Activated CD8-positive, alpha-beta memory T cell treated with anti-CD3 and anti-CD28 coated beads, Interleukin-2, amount 10 ng/mL, durations not matched to agents 7 days and 5 days (primary cell): ENCODE measurements at regions not wholly inside any gene's neighbourhood (a gene's known extent, or its start where the extent isn't known, plus 50 kb on each side); places are given as distances from the start of the nearest gene placed in this dataset.

Source experiments
- ATAC-seq: fragments of 150-1000 bp; cut with Tn5 transposase; one replicate; pipeline ENCODE4 v1.10.0; 2021; ENCODE audit warnings: moderate library complexity
- CTCF ChIA-PET: fragments of 350-600 bp; sonication (Branson Sonifier 250); formaldehyde crosslinking; loops from one replicate; lab custom pipeline; 2021; ENCODE audit warnings: antibody characterized with exemption; lab: Charles Lee
- DNase-seq: peaks from one replicate; pipeline ENCODE4 v3.0.0-alpha.2; 2020
- H3K27ac Mint-ChIP-seq: one replicate; pipeline ENCODE4 v1.8.0; 2021; ENCODE audit warnings: mild to moderate bottlenecking, mixed read lengths
- H3K27me3 Mint-ChIP-seq: one replicate; pipeline ENCODE4 v1.8.0; 2021; ENCODE audit warnings: mixed read lengths
- H3K36me3 Mint-ChIP-seq: one replicate; pipeline ENCODE4 v1.8.0; 2021; ENCODE audit warnings: mild to moderate bottlenecking, mixed read lengths
- H3K4me1 Mint-ChIP-seq: one replicate; pipeline ENCODE4 v1.8.0; 2021; ENCODE audit warnings: mixed read lengths
- H3K4me3 Mint-ChIP-seq: one replicate; pipeline ENCODE4 v1.8.0; 2021; ENCODE audit warnings: mild to moderate bottlenecking, moderate library complexity, mixed read lengths
- H3K9me3 Mint-ChIP-seq: one replicate; pipeline ENCODE4 v1.8.0; 2022; ENCODE audit warnings: low read depth, mixed read lengths

DNA sequence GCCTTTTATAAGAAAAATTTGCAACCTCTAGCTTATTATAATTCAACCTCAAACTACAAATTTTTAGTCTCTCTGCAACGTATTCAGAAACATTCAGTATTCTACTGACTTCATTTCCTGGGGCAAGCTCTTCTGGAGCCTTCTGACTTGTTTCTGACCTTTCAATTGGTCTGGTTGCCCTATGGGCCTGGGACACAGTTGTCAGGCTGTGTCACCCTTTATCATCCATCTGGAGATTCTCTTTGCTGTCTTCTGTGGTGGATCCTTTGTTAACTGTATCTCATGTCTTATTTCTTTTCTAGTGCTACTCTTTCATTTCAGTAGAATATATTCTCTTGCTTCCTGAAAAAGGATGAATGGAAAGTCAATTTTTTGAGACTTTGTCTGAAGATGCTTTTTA is 55.1 kb upstream of the PGRMC2 start:
- no peak for DNase-seq
- H3K27ac Mint-ChIP-seq: no peak overlapping the region
- CTCF ChIA-PET: no interaction called here
- H3K9me3 Mint-ChIP-seq: no peaks in the 10 kb centered on the region
- no peaks in the 10 kb centered on the region for H3K36me3 Mint-ChIP-seq
- no peaks in the 10 kb centered on the region for H3K27me3 Mint-ChIP-seq
- H3K4me1 Mint-ChIP-seq: no peaks in the 10 kb centered on the region
- no peak overlapping the region for H3K4me3 Mint-ChIP-seq
- ATAC-seq: no peak

GRCh38 chr4:128341634-128342033 is 54.0 kb upstream of the PGRMC2 start:
- Mint-ChIP-seq H3K4me1 (no peaks in the 10 kb centered on the region), H3K36me3 (peaks cover 2% of the 10 kb centered on the region), H3K9me3 (no peaks in the 10 kb centered on the region), H3K27ac (no peak overlapping the region), H3K27me3 (no peaks in the 10 kb centered on the region), H3K4me3 (no peak overlapping the region)
- no peak for ATAC-seq
- DNase-seq: no peak
- CTCF ChIA-PET: no interaction called here

GRCh38 chr4:128338634-128339355 is 51.2 kb upstream of the PGRMC2 start:
- no peak overlapping the region for H3K4me3 Mint-ChIP-seq
- no peaks in the 10 kb centered on the region for H3K4me1 Mint-ChIP-seq
- DNase-seq (no peak), ATAC-seq (no peak)
- CTCF ChIA-PET: no interaction called here
- H3K27ac Mint-ChIP-seq: no peak overlapping the region
- no peaks in the 10 kb centered on the region for H3K27me3 Mint-ChIP-seq
- no peaks in the 10 kb centered on the region for H3K9me3 Mint-ChIP-seq
- peaks cover 2% of the 10 kb centered on the region for H3K36me3 Mint-ChIP-seq

GRCh38 chr4:128337863-128338262 is 50.2 kb upstream of the PGRMC2 start:
- no peaks in the 10 kb centered on the region for H3K9me3 Mint-ChIP-seq

More at GRCh38 chr4:128337863-128338262, 50.2 kb upstream of the PGRMC2 start:
- CTCF ChIA-PET: no interaction called here
- no peak overlapping the region for H3K27ac Mint-ChIP-seq
- peaks cover 2% of the 10 kb centered on the region for H3K36me3 Mint-ChIP-seq
- H3K4me1 Mint-ChIP-seq: no peaks in the 10 kb centered on the region
- no peak overlapping the region for H3K4me3 Mint-ChIP-seq
- no peak for ATAC-seq
- H3K27me3 Mint-ChIP-seq: no peaks in the 10 kb centered on the region
- DNase-seq: no peak
